H1 (cell line): ENCODE measurements at regions not wholly inside any gene's neighbourhood (a gene's known extent, or its start where the extent isn't known, plus 50 kb on each side); places are given as distances from the start of the nearest gene placed in this dataset.

Experiments
- CBX8 ChIP-seq: fragments of 300-800, 300-1000 bp; sonication (generic); IDR thresholded peaks from 2 replicates; pipeline ENCODE4 v1.7.1; 2016; ENCODE audit warnings: low read depth, low read length, borderline replicate concordance
- CHD2 ChIP-seq: IDR thresholded peaks from 2 replicates; pipeline ENCODE4 v1.6.1; 2012; ENCODE audit warnings: low read length, improper control_type of control experiment
- EP300 ChIP-seq, 2 experiments: IDR thresholded peaks; 1 replicate in 1 of 2; 2 replicates in 1 of 2; pipeline ENCODE4 v1.6.1; 2011 to 2012; ENCODE audit warnings: low read depth in 2 of 2, low read length in 2 of 2, mild to moderate bottlenecking in 2 of 2, borderline replicate concordance in 1 of 2, inconsistent platforms in 1 of 2, moderate library complexity in 1 of 2
- HDAC2 ChIP-seq, 2 experiments: fragments of 300-600 bp in 1 of 2; sonication (generic) in 1 of 2; IDR thresholded peaks; 2 replicates each; pipeline ENCODE4 v1.6.1; 2011 to 2012; ENCODE audit warnings: low read depth in 2 of 2, low read length in 2 of 2, mild to moderate bottlenecking in 2 of 2, moderate library complexity in 2 of 2, borderline replicate concordance in 1 of 2, inconsistent platforms in 1 of 2
- POLR2A ChIP-seq, 2 experiments: IDR thresholded peaks; 1 replicate in 1 of 2; 2 replicates in 1 of 2; pipeline ENCODE4 v1.6.1; 2011; ENCODE audit warnings: low read depth in 2 of 2, low read length in 2 of 2, mild to moderate bottlenecking in 2 of 2; ENCODE audit errors: control extremely low read depth in 1 of 2
- RXRA ChIP-seq: IDR thresholded peaks from 2 replicates; pipeline ENCODE4 v1.6.1; 2011; ENCODE audit warnings: low read depth, mild to moderate bottlenecking, low read length, moderate library complexity; ENCODE audit not compliant: insufficient read depth
- SIN3A ChIP-seq, 2 experiments: IDR thresholded peaks in 1 of 2; conservative IDR thresholded peaks in 1 of 2; 2 replicates each; pipeline ENCODE4 v1.6.1; 2011 to 2012; ENCODE audit warnings: low read length in 2 of 2, improper control_type of control experiment in 1 of 2, low read depth in 1 of 2, mild to moderate bottlenecking in 1 of 2
- SP2 ChIP-seq: IDR thresholded peaks from 2 replicates; pipeline ENCODE4 v1.6.1; 2012; ENCODE audit warnings: mild to moderate bottlenecking, low read length, inconsistent platforms
- SRF ChIP-seq: IDR thresholded peaks from 2 replicates; pipeline ENCODE4 v1.6.1; 2011; ENCODE audit warnings: mild to moderate bottlenecking, low read depth, low read length, moderate library complexity
- TF ChIP-seq, protein P1 (sequence below), 3 experiments: IDR thresholded peaks; 1 replicate in 2 of 3; 2 replicates in 1 of 3; pipeline versions ENCODE4 v1.5.1 to v1.6.1; 2011; ENCODE audit warnings: low read length in 3 of 3, mild to moderate bottlenecking in 3 of 3, inconsistent platforms in 2 of 3, low read depth in 1 of 3, moderate library complexity in 1 of 3; ENCODE audit not compliant: insufficient read depth in 1 of 3; ENCODE audit errors: control extremely low read depth in 1 of 3
- TF ChIP-seq, protein P2 (sequence below): IDR thresholded peaks from 2 replicates; pipeline ENCODE4 v1.6.1; 2012; ENCODE audit warnings: low read length, inconsistent platforms
- TF ChIP-seq, protein P3 (sequence below): IDR thresholded peaks from 2 replicates; pipeline ENCODE4 v1.6.1; 2011; ENCODE audit warnings: low read depth, mild to moderate bottlenecking, low read length; ENCODE audit not compliant: insufficient read depth

DNA sequence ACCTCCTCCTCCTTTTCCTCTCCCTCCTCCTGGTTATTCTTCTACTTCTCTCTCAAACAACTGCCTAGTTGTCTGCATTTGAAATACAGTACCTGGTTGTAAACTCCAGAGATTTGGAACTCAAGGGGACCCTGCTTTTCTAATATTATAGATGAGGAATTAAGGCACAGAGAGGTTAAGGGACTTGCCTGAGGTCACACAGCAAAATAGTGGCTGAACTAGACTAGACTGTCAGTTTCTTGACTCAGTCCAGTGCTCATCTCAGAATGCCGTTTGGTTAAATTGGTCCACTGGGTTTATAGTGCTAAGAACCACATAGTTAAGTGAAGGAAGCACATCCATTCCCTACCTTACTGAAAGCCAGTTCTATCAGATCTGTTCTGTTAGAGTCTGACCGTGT is 105.9 kb upstream of the VASH1 start:
- TF ChIP-seq HDAC2 (IDR thresholded peaks at IDR 0.05; ENCODE audit: borderline replicate concordance in 1 of 2, low read depth in 2 of 2, low read length in 2 of 2): no peak
- TF ChIP-seq, protein P1, sequence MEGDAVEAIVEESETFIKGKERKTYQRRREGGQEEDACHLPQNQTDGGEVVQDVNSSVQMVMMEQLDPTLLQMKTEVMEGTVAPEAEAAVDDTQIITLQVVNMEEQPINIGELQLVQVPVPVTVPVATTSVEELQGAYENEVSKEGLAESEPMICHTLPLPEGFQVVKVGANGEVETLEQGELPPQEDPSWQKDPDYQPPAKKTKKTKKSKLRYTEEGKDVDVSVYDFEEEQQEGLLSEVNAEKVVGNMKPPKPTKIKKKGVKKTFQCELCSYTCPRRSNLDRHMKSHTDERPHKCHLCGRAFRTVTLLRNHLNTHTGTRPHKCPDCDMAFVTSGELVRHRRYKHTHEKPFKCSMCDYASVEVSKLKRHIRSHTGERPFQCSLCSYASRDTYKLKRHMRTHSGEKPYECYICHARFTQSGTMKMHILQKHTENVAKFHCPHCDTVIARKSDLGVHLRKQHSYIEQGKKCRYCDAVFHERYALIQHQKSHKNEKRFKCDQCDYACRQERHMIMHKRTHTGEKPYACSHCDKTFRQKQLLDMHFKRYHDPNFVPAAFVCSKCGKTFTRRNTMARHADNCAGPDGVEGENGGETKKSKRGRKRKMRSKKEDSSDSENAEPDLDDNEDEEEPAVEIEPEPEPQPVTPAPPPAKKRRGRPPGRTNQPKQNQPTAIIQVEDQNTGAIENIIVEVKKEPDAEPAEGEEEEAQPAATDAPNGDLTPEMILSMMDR (IDR thresholded peaks at IDR 0.05; ENCODE audit: control extremely low read depth in 1 of 3, insufficient read depth in 1 of 3, low read depth in 1 of 3, low read length in 3 of 3): no peak
- TF ChIP-seq CHD2: no peak
- TF ChIP-seq SP2: no peak
- TF ChIP-seq SIN3A (conservative IDR thresholded peaks at IDR 0.05 in 1 of 2, IDR thresholded peaks at IDR 0.05 in 1 of 2; ENCODE audit: low read depth in 1 of 2, low read length in 2 of 2): no peak
- TF ChIP-seq, protein P2, sequence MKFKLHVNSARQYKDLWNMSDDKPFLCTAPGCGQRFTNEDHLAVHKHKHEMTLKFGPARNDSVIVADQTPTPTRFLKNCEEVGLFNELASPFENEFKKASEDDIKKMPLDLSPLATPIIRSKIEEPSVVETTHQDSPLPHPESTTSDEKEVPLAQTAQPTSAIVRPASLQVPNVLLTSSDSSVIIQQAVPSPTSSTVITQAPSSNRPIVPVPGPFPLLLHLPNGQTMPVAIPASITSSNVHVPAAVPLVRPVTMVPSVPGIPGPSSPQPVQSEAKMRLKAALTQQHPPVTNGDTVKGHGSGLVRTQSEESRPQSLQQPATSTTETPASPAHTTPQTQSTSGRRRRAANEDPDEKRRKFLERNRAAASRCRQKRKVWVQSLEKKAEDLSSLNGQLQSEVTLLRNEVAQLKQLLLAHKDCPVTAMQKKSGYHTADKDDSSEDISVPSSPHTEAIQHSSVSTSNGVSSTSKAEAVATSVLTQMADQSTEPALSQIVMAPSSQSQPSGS: no peak
- TF ChIP-seq, protein P3, sequence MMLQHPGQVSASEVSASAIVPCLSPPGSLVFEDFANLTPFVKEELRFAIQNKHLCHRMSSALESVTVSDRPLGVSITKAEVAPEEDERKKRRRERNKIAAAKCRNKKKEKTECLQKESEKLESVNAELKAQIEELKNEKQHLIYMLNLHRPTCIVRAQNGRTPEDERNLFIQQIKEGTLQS: no peak
- no peak for TF ChIP-seq RXRA
- TF ChIP-seq EP300 (IDR thresholded peaks at IDR 0.05; ENCODE audit: borderline replicate concordance in 1 of 2, low read depth in 2 of 2, low read length in 2 of 2): no peak
- TF ChIP-seq POLR2A (IDR thresholded peaks at IDR 0.05; ENCODE audit: control extremely low read depth in 1 of 2, low read depth in 2 of 2, low read length in 2 of 2): no peak
- no peak for TF ChIP-seq CBX8
- TF ChIP-seq SRF: no peak
